ENCODE measurements at regions not wholly inside any gene's neighbourhood (a gene's known extent, or its start where the extent isn't known, plus 50 kb on each side); places are given as distances from the start of the nearest gene placed in this dataset.
"Not testable (repeated sequence)": the region's sequence is repeated elsewhere in the genome, so short reads cannot be mapped to it uniquely, and the experiment has no call there.

- no peak for DNase-seq
Observed at GRCh38 chr14:40463886-40464285, 1031.7 kb upstream of the FBXO33 start.

DNA sequence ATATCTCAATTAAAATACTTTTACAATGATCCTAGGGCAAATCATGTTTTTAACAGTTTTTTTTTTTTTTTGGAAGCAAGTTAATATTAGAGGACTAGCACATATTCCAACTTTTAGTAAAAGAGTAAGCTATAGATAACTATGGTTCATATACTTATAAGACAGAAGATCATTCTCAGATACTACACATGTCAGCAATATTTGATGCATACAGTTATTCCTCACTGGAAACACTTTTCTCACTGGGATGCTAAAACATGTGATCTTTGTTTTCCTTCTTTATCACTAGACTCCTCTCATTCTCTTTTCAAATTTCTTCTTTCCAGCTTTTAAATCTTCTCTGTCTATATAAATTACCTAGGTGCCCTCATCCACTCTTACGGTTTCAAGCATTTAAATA is 1020.4 kb upstream of the FBXO33 start:
- DNase-seq = no peak

DNA sequence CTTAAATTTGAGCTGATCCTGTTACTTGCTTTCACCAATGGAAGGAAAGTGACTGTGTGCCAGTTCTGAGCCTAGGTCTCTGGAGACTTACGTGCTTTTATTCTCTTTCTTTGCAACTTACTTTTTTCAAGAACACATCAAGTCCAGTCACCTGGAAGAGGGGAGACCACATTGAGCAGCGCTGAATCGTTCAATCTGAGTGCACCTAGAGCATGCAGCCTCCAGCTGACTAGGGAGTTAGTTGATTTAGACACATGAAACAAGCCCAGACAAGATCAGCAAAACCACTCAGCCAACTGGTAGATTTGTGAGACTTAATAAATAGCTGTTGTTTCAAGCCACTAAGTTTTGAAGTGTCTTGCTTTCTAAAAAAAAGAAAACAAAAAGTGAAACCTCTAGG is 1014.8 kb upstream of the FBXO33 start:
- DNase-seq = no peak

DNA sequence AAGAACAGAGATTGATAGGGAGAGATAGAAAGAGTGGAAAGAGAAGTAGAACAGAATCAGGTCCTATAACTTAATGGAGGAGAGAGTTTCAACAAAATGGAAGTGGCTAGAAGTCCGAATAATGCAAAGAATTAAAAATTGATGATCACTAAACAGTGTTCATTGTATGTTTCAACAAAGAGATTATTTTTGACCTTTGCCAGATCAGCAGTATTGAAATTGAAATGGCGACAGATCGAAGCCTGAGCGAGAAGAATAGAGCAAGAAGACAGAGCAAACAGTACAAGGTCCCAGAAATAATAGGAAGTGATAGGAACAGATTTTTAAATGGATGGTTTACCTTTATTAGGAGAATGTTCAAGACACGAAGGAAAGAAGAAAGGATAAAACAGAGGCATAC is 1012.8 kb upstream of the FBXO33 start:
- DNase-seq = no peak

DNA sequence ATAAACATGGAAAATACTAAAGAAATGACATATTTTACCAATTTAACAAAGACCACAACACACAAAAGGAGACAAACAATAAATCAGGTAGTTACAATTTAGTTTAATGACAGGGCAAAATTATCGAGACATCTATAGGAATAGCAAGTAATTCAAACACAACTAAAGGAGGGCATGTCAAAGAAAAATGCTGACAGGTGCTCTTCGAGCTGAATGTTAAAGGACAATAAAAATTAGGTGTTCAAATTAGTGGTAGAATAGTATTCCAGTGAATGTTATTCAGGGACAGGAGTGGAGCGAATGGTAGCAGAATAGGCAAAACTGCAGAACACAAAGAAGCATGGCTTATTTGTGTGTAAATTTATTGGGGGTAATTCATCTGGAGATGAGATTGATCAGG is 1004.3 kb upstream of the FBXO33 start:
- no peak for DNase-seq

GRCh38 chr14:40417777-40418401 is 985.7 kb upstream of the FBXO33 start:
- DNase-seq = no peak

GRCh38 chr14:40416565-40416964 is 984.3 kb upstream of the FBXO33 start:
- no peak for DNase-seq

- DNase-seq = no peak
Observed at GRCh38 chr14:40414386-40414785, 982.2 kb upstream of the FBXO33 start.

- DNase-seq = no peak
Observed at GRCh38 chr14:40413136-40413535, 980.9 kb upstream of the FBXO33 start.

GRCh38 chr14:40410708-40411107 is 978.5 kb upstream of the FBXO33 start:
- no peak for DNase-seq

DNA sequence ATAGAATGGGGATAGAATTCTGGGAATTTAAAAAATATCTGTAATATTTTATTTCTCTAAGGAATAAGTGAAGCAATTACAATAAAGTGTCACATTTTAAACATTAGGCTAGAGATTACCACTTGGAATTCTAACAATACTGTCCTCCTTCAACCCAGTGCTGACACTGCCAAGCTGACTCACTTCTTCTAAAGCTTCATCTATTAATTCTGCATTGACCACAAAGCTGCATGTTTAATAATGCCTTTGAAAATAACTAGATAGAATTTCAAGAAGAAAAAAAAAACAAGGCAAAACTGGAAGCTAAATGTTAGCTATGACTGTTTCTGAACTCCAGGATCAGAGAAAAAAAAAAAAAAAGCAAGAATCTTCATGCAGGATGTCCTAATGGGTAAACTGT is 970.7 kb upstream of the FBXO33 start:
- no peak for DNase-seq

- DNase-seq = no peak
Observed at GRCh38 chr14:40398981-40399380, 966.7 kb upstream of the FBXO33 start.

GRCh38 chr14:40394634-40395340 is 962.6 kb upstream of the FBXO33 start:
- DNase-seq = no peak

DNA sequence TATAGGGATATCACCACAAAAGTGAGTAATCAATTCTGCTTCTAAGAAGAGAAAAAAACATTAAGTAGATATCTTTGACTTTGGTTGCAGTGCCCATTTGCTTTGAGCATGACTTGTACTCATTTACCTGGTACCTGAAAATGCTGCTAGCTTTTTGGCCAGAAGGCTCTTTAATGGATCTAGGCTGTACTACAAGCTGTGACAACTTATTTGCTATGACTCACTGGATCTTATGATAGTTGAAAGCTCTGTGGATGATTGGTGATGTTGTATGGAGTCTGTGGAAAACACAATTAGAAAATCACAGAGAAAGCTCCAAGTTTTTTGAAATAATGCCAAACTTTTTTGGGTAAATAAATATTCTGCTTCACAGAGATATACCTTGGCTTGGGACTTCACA is 960.9 kb upstream of the FBXO33 start:
- no peak for DNase-seq

DNA sequence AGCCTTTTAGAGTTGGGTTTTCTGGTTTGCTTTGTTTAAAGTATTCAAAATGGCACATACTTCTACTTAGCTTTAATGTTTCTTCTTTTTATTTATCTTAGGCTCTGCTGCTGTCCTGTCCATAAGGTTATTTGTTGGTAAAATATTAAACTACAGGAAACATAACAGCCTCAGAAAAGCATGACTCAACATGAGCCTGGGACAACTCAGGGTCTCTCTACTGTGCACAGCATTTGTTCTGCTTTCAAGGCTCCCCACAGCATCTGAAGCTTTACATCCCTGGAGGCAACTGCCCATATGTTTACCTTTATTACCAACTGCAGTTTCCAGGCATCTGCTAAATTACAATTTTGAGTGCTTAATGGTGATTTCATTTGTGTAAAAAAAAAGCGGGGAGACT is 954.2 kb upstream of the FBXO33 start:
- DNase-seq = no peak

DNA sequence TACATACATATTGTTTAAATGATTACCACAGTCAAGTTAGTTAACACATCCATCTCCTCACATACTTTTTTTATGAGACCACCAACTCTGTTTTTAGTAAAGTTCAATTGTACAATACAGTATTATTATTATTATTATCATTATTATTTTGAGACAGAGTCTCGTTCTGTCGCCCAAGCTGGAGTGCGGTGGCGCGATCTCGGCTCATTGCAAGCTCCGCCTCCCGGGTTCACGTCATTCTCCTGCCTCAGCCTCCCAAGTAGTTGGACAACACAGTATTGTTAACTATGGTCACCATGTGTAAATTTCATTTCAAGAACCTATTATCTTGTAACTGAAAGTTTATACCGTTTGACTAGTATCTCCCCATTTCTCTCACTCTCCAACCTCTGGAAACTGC is 942.0 kb upstream of the FBXO33 start:
- DNase-seq = no peak

DNA sequence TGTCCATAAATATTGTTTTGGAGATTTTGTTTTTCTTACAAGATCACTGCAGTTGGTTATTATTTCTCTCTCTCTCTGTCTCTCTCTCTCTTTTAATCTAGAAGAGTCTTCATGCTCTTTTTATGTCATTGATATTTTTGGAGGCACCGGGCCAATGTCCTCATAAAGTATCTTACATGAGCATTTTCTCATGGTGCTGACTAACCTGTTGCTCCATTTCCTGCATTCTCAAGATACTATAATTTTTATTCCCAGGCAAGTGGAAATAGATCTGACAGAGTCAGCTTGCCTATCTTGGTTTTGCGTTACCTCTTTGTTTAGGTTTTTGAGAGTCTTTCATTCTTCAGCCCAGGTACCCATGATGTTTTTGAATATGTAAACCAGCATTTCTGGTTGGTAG is 938.8 kb upstream of the FBXO33 start:
- no peak for DNase-seq

DNA sequence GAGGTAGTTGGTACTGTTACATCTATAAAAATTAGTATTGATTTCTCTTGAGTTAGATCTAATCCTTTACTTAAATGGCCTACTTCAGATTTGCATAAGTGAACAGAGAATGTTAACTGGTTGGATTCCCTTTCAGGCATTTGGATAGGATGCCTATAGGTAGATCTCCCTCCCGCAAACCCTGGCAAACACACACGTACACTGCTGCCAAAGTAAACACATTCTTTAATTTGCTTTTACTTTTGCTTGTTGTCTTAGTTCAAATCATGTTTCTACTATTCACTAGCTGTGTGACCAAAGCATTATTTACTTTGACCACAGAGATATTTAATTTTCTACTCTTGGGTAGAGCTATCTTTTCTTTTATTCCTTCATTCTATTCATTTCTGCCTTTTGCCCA is 936.1 kb upstream of the FBXO33 start:
- DNase-seq = no peak

- DNase-seq = no peak
Observed at GRCh38 chr14:40367717-40368116, 935.5 kb upstream of the FBXO33 start.

DNA sequence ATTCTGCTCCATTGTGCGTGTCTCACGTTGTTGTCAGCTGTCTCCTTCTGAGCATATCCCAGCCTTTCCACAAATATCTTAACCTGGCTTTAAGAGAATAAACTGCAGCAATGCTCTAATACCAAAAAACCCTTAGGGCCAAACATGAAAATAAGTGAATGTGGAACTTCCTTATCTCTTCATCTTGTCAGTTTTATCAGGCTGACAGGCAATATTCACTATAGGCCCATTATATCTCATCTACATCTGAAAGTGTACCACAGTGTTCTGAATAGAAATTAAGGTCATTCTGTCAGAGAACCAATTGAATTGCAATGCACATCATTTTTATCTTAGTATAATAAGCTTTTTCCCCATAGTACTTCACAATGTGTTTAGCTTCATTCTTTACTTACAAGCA is 933.1 kb upstream of the FBXO33 start:
- DNase-seq = no peak

DNA sequence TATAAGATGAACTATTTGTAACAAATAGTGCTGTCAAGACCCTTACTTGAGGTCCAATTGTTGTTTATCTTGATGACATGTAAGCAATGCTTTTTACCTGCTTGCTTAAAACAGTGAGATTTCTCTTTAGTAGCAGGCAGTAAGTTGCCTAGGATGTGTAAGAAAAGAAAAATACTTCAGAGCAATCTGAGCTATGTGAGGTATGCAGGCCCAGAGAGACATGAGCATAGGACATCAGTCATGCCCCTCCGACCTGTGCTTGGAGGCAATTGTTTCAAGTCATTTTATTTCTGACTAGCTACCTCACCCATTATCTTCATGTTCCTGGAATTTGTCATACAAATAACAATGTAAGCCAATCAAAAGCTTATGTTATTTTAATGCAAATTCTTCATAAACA is 930.6 kb upstream of the FBXO33 start:
- no peak for DNase-seq

- no peak for DNase-seq
Observed at GRCh38 chr14:40354754-40355153, 922.5 kb upstream of the FBXO33 start.

DNA sequence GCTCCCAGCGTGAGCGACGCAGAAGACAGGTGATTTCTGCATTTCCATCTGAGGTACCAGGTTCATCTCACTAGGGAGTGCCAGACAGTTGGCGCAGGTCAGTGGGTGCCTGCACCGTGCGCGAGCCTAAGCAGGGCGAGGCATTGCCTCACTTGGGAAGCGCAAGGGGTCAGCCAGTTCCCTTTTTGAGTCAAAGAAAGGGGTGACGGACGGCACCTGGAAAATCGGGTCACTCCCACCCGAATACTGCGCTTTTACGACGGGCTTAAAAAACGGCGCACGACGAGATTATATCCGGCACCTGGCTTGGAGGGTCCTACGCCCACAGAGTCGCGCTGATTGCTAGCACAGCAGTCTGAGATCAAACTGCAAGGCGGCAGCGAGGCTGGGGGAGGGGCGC is 915.9 kb upstream of the FBXO33 start:
- DNase-seq = not testable (repeated sequence)

DNA sequence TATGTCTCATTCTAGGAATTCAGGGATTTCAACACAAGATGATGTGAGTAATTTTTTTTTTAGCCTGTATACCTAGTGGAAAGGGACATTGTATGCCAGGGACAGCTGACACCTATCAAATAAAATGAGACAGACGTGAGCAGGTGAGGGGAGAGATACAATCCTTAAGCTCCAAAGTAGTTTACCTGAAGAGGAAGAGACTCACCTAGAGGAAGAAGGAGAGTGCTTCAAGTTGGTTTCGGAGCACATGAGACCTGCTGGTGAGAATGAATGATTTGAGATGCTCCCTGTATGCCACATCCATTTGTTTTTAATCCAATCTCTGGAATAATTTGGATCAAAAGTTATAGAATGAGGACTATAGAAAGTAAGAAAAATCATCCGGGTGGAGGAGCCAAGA is 915.4 kb upstream of the FBXO33 start:
- DNase-seq = no peak

DNA sequence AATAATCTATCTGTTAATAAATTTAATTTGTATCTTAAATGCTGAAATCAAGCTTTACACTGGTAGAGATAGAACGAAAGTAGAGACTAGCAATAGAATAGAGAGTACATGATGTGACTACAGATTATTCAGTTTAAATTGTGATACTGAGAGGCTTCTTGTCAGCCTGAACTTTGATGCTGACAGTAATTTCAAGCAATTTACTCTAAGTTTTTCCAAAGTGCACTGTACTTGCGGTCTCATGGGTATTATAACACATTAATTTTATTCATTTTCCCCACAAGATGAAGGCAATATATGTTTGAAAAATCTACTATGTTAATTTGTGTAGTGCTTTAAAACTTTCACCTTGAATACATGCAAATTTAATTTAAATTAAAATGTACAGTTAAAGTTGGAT is 914.0 kb upstream of the FBXO33 start:
- no peak for DNase-seq
